NCI-H2029 treated with DMSO at 0.1 percent for 48 hours (cell line): ENCODE measurements at regions not wholly inside any gene's neighbourhood (a gene's known extent, or its start where the extent isn't known, plus 50 kb on each side); places are given as distances from the start of the nearest gene placed in this dataset.
"Not testable (repeated sequence)": the region's sequence is repeated elsewhere in the genome, so short reads cannot be mapped to it uniquely, and the experiment has no call there.

Experiments
- DNase-seq: peaks from one replicate; lab custom pipeline; 2025; lab: John Stamatoyannopoulos, UW

GRCh38 chr3:18189282-18190050 is 235.7 kb downstream of the SATB1 start:
- no peak for DNase-seq

GRCh38 chr3:18188491-18188890 is 236.6 kb downstream of the SATB1 start:
- DNase-seq: no peak

GRCh38 chr3:18185624-18186023 is 239.5 kb downstream of the SATB1 start:
- no peak for DNase-seq

GRCh38 chr3:18182923-18183322 is 242.2 kb downstream of the SATB1 start:
- DNase-seq: not testable (repeated sequence)

DNA sequence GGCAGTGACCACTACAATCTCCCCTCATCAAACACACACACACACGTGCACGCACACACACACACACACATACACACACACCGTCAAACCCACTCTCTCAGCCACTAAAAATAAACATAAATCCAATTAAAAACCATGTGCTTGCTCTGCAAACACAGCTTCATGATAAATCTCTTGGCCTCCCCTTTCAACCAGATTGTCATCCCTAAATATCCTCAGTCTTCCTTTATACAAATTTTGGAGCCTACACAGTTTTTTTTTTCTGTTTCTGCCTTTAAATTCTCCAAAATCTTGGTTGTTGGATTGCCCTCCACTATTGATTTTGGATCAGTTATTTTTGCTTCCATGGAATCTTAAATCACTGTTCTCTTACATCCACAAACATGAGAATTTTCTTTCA is 245.6 kb downstream of the SATB1 start:
- DNase-seq: no peak

- no peak for DNase-seq
Observed at GRCh38 chr3:18177271-18177670, 247.9 kb downstream of the SATB1 start.

- not testable (repeated sequence) for DNase-seq
Observed at GRCh38 chr3:18173891-18174290, 251.2 kb downstream of the SATB1 start.

- DNase-seq: no peak
Observed at GRCh38 chr3:18159681-18160080, 265.5 kb downstream of the SATB1 start.

GRCh38 chr3:18153571-18154173 is 271.5 kb downstream of the SATB1 start:
- DNase-seq: no peak

GRCh38 chr3:18151199-18151598 is 273.9 kb downstream of the SATB1 start:
- DNase-seq: no peak

GRCh38 chr3:18149935-18150334 is 275.2 kb downstream of the SATB1 start:
- no peak for DNase-seq

DNA sequence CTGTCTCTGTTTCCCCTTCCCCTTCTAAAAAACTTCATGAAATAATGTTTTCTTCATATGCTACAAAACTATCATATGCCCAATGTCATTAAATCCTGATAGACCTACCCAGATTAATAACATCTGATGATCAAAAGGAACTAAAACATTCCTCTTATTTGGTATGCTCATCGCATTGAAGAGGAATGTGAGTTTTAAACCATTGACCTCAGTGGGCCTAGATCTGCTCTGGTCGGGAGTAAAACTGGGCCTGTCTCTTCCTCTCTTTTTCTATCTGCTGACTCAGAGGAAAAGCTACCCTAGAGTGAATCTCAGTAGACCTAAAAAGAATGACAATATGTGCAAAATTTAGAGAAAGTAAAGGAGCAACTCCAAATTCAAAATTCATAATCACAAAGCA is 275.8 kb downstream of the SATB1 start:
- DNase-seq: no peak

DNA sequence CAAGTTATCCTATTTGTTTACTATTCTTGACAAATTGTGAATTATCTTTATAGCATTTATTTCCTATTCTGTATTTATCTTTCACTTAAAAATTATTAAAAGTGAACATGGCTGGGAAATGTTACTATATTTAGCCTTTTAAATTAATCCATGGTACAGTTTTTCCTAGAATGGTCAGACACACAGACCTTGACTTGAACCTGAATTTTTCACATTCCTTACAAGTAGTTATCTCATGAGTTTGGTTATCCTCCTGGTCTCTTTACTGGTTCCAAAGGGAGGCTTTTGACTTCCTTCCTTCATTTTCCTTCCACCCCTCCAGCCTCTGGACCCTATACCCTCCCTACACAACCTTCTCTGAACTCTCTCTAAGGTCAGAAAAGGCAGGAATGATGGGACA is 280.6 kb downstream of the SATB1 start:
- DNase-seq: no peak

DNA sequence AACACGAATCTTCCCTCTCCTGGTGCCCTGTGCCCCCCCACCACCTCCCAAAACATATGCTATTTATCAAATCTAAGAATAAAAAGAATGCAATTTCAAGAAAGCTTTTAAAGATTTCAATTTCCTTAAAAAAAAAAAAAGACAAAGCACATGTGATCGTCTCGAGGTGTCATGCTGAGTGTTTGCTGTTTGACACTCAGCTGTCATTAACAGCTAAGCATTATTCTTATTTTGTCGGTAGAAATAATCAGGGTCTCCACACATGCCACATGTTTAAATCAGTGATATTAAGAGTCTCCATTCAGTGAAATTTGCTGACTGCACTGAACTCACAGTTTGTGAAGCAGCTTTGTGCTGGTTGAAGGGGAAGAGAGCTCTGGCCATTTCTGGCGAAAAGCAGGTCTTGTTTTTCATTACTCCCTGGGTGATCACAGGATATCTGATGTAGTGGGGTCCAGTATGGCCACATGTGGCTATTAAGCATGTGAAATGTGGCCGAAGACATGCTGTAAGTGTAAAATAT is 281.8 kb downstream of the SATB1 start:
- DNase-seq: no peak

- no peak for DNase-seq
Observed at GRCh38 chr3:18137958-18138357, 287.2 kb downstream of the SATB1 start.

GRCh38 chr3:18135060-18135814 is 289.9 kb downstream of the SATB1 start:
- no peak for DNase-seq

DNA sequence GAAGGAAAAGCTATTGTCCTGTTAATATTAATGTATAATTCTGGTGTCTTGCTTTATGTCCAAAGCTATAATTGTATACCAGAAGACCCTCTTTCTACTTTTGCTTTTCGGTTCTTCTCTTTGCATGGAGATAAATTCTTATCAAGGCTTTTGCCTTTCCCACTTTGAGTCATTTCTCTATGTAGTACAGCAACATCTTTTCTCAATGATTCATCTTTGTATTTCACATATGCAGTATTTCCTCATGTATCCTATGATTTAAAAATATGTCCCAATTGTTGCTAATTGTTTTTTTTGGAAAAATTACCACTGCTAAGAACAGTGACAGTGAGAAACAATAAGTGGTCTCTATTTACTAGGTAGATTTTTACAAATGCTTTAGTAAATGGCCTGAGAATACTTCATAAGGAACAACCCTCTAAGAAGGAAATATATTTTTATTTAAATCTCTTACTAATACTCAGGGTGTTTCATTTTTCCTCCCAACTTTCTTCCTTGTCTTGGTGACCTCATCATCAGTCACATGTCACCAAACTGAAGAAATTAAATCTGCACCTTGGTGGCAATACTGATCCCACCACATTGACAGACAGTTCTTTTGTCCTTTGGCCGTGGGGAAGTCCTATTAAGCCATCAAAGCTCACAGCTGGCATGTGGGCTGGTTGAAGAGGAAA is 290.6 kb downstream of the SATB1 start:
- DNase-seq: no peak

- no peak for DNase-seq
Observed at GRCh38 chr3:18132991-18133390, 292.1 kb downstream of the SATB1 start.

GRCh38 chr3:18127859-18128681 is 297.1 kb downstream of the SATB1 start:
- no peak for DNase-seq

- DNase-seq: no peak
Observed at GRCh38 chr3:18127174-18127858, 297.8 kb downstream of the SATB1 start.

DNA sequence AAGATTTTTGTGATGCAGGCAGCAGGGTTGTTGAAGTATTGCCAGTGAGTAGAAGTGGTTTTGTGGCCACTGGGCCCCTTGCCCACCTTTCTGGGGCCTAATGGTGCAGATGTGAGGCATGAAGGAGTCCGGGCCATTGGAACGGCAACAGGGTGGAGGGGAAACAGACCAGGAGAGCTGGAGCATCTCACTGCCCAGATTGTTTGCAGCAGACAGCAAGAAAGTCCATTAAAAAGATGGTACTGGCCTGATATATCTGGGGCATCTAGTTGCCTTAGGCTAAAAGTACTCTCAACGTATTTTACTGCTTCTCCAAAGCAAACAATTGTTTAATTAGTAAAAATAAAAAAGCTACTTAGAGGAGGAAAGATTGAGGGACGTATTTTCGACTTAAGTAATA is 298.4 kb downstream of the SATB1 start:
- no peak for DNase-seq
